GM23338 (cell line): ENCODE measurements at regions not wholly inside any gene's neighbourhood (a gene's known extent, or its start where the extent isn't known, plus 50 kb on each side); places are given as distances from the start of the nearest gene placed in this dataset.

Source experiments
- ATAC-seq: fragments of 200-7000 bp; cut with Tn5 transposase; 3 replicates; pipeline ENCODE4 v1.9.1; 2020
- DNase-seq: peaks from one replicate; pipeline ENCODE4 v3.0.0-alpha.2; 2015; ENCODE audit warnings: low spot score
- H2AFZ ChIP-seq: fragments of 200-600 bp; sonication (generic); 2 replicates; pipeline ENCODE4 v1.8.0; 2016; ENCODE audit warnings: antibody characterized with exemption, mild to moderate bottlenecking, moderate library complexity
- H3F3A ChIP-seq: fragments of 200-600 bp; sonication (generic); replicated peaks from 2 replicates; pipeline ENCODE4 v1.8.0; 2017; ENCODE audit warnings: antibody characterized with exemption, mixed run types, low read depth
- H3K27ac ChIP-seq: fragments of 200-600 bp; sonication (generic); 2 replicates; pipeline ENCODE4 v1.6.1; 2016; ENCODE audit warnings: low read depth
- H3K27me3 ChIP-seq: fragments of 200-600 bp; sonication (generic); 2 replicates; pipeline ENCODE4 v1.8.0; 2016; ENCODE audit warnings: mild to moderate bottlenecking, mixed run types, moderate library complexity; ENCODE audit not compliant: insufficient read depth
- H3K36me3 ChIP-seq: fragments of 200-600 bp; sonication (generic); 2 replicates; pipeline ENCODE4 v1.8.0; 2016; ENCODE audit warnings: mild to moderate bottlenecking; ENCODE audit not compliant: insufficient read depth
- H3K4me1 ChIP-seq: fragments of 200-600 bp; sonication (generic); 2 replicates; pipeline ENCODE4 v1.8.0; 2016; ENCODE audit warnings: mild to moderate bottlenecking, moderate library complexity; ENCODE audit not compliant: insufficient read depth
- H3K4me2 ChIP-seq: fragments of 200-600 bp; sonication (generic); 2 replicates; pipeline ENCODE4 v1.7.1; 2017; ENCODE audit warnings: mixed run types
- H3K4me3 ChIP-seq: fragments of 200-600 bp; sonication (generic); 2 replicates; pipeline ENCODE4 v1.6.1; 2016; ENCODE audit warnings: mixed run types
- H3K79me2 ChIP-seq: fragments of 200-600 bp; sonication (generic); replicated peaks from 2 replicates; pipeline ENCODE4 v1.8.0; 2017; ENCODE audit warnings: mild to moderate bottlenecking; ENCODE audit not compliant: insufficient read depth
- H3K9me2 ChIP-seq: fragments of 200-600 bp; sonication (generic); 2 replicates; pipeline ENCODE4 v1.8.0; 2017; ENCODE audit not compliant: insufficient read depth
- H4K20me1 ChIP-seq: fragments of 200-600 bp; sonication (generic); replicated peaks from 2 replicates; pipeline ENCODE4 v1.8.0; 2017; ENCODE audit warnings: mild to moderate bottlenecking; ENCODE audit not compliant: insufficient read depth
- H3K27ac Mint-ChIP-seq: 2 replicates; pipeline ENCODE4 v1.8.0; 2020; ENCODE audit warnings: inconsistent platforms, mild to moderate bottlenecking, moderate library complexity, mixed read lengths
- H3K27me3 Mint-ChIP-seq: 3 replicates; pipeline ENCODE4 v1.8.0; 2022; ENCODE audit warnings: low read depth, mild to moderate bottlenecking, moderate library complexity, mixed read lengths, inconsistent platforms; ENCODE audit not compliant: insufficient read depth, poor library complexity
- H3K36me3 Mint-ChIP-seq: 3 replicates; pipeline ENCODE4 v1.8.0; 2021; ENCODE audit warnings: low read depth, mild to moderate bottlenecking, inconsistent platforms, moderate library complexity, mixed read lengths
- H3K4me1 Mint-ChIP-seq: 3 replicates; pipeline ENCODE4 v1.8.0; 2020; ENCODE audit warnings: mild to moderate bottlenecking, inconsistent platforms, mixed read lengths
- H3K4me3 Mint-ChIP-seq: 3 replicates; pipeline ENCODE4 v1.8.0; 2021; ENCODE audit warnings: moderate library complexity, mild to moderate bottlenecking, inconsistent platforms, mixed read lengths
- H3K9me3 Mint-ChIP-seq: 3 replicates; pipeline ENCODE4 v1.8.0; 2020; ENCODE audit warnings: moderate library complexity, mild to moderate bottlenecking, inconsistent platforms, mixed read lengths
- CREB1 ChIP-seq: fragments of 250-450 bp; sonication (Bioruptor Pico); IDR thresholded peaks from 2 replicates; pipeline ENCODE4 v1.5.0; 2020; ENCODE audit warnings: low read depth, mild to moderate bottlenecking, moderate library complexity
- CTCF ChIP-seq, 2 experiments: fragments of 200-600 bp in 1 of 2; sonication (generic) in 1 of 2; conservative IDR thresholded peaks; 2 replicates each; pipeline versions ENCODE4 v1.5.1 to v1.6.1; 2016 to 2017; ENCODE audit warnings: antibody characterized with exemption in 2 of 2, low read depth in 2 of 2, mild to moderate bottlenecking in 2 of 2, moderate library complexity in 1 of 2
- ETS1 ChIP-seq: IDR thresholded peaks from 2 replicates; pipeline ENCODE4 v1.6.1; 2016; ENCODE audit warnings: antibody characterized with exemption
- EZH2 ChIP-seq: fragments of 200-600 bp; sonication (generic); IDR thresholded peaks from one replicate; pipeline ENCODE4 v1.8.0; 2017; ENCODE audit warnings: antibody characterized with exemption, mild to moderate bottlenecking, low read depth; ENCODE audit not compliant: unreplicated experiment
- EZH2phosphoT487 ChIP-seq: fragments of 200-600 bp; sonication (generic); IDR thresholded peaks from one replicate; pipeline ENCODE4 v1.8.1; 2018; ENCODE audit warnings: antibody characterized with exemption; ENCODE audit not compliant: unreplicated experiment
- JUNB ChIP-seq: IDR thresholded peaks from one replicate; pipeline ENCODE4 v1.6.1; 2016; ENCODE audit warnings: antibody characterized with exemption; ENCODE audit not compliant: unreplicated experiment
- NANOG ChIP-seq: IDR thresholded peaks from 2 replicates; pipeline ENCODE4 v1.6.1; 2016; ENCODE audit warnings: antibody characterized with exemption, borderline replicate concordance
- POLR2AphosphoS5 ChIP-seq: IDR thresholded peaks from 2 replicates; pipeline ENCODE4 v1.6.1; 2016; ENCODE audit warnings: antibody characterized with exemption, low read depth
- REST ChIP-seq: IDR thresholded peaks from one replicate; pipeline ENCODE4 v1.6.1; 2018; ENCODE audit warnings: antibody characterized with exemption; ENCODE audit not compliant: unreplicated experiment
- STAT1 ChIP-seq: IDR thresholded peaks from one replicate; pipeline ENCODE4 v1.6.1; 2016; ENCODE audit warnings: antibody characterized with exemption; ENCODE audit not compliant: unreplicated experiment
- ZNF331 ChIP-seq: fragments of 250-450 bp; sonication (Bioruptor Pico); IDR thresholded peaks from 2 replicates; pipeline ENCODE4 v1.5.0; 2020; ENCODE audit warnings: low read depth, mild to moderate bottlenecking, moderate library complexity

GRCh38 chr21:19713313-19713712, 1284.9 kb upstream of the NCAM2 start:
- Histone ChIP-seq H3K27me3 (no peaks in the 10 kb centered on the region), H3K9me2 (no peaks in the 10 kb centered on the region), H3K4me1 (no peaks in the 10 kb centered on the region), H3K4me2 (no peak overlapping the region), H3K27ac (no peak overlapping the region), H3K4me3 (no peak overlapping the region), H4K20me1 (no peaks in the 10 kb centered on the region), H3K36me3 (no peaks in the 10 kb centered on the region), H3K79me2 (no peaks in the 10 kb centered on the region), H3F3A (no peaks in the 10 kb centered on the region), H2AFZ (no peak overlapping the region)
- no peak for ATAC-seq
- DNase-seq, result no peak
- Mint-ChIP-seq H3K9me3 (peaks cover 6% of the 10 kb centered on the region; the same call in 2 of the 3 replicates), H3K27me3 (no peaks in the 10 kb centered on the region), H3K27ac (no peak overlapping the region), H3K36me3 (peaks cover 5% of the 10 kb centered on the region; the same call in 2 of the 3 replicates), H3K4me1 (no peaks in the 10 kb centered on the region), H3K4me3 (no peak overlapping the region)
- TF ChIP-seq CTCF (conservative IDR thresholded peaks at IDR 0.05; ENCODE audit: low read depth in 2 of 2), result no peak
- TF ChIP-seq EZH2phosphoT487, result no peak
- no peak for TF ChIP-seq REST
- no peak for TF ChIP-seq STAT1
- TF ChIP-seq EZH2, result no peak
- no peak for TF ChIP-seq NANOG
- TF ChIP-seq JUNB, result no peak
- no peak for TF ChIP-seq POLR2AphosphoS5
- no peak for TF ChIP-seq ETS1
- no peak for TF ChIP-seq CREB1 (CRISPR knock-in tag)
- TF ChIP-seq ZNF331 (CRISPR knock-in tag), result no peak
